SK-N-SH (cell line): ENCODE measurements at regions not wholly inside any gene's neighbourhood (a gene's known extent, or its start where the extent isn't known, plus 50 kb on each side); places are given as distances from the start of the nearest gene placed in this dataset.

Experiments used
- CTCF ChIA-PET: fragments of 300-600, 350-600 bp; formaldehyde crosslinking; extraction: SDS; loops from one replicate; lab custom pipeline; 2021; lab: Yijun Ruan, JAX
- POLR2A ChIA-PET: fragments of 350-600 bp; sonication (Branson Sonifier 250); formaldehyde crosslinking; extraction: SDS; loops from one replicate; lab custom pipeline; 2020; ENCODE audit warnings: antibody characterized with exemption, inconsistent platforms; lab: Yijun Ruan, JAX
- DNase-seq: peaks from one replicate; pipeline ENCODE4 v3.0.0; 2012
- H2AFZ ChIP-seq: fragments of 200-600 bp; sonication (generic); 2 replicates; pipeline ENCODE4 v1.8.1; 2016; ENCODE audit warnings: antibody characterized with exemption, mild to moderate bottlenecking, low read depth
- H3F3A ChIP-seq: fragments of 200-600 bp; sonication (generic); replicated peaks from 2 replicates; pipeline ENCODE3; 2016; ENCODE audit warnings: antibody characterized with exemption, mild to moderate bottlenecking; ENCODE audit not compliant: insufficient read depth
- H3K27ac ChIP-seq, 2 experiments: fragments of 200-500 bp in 1 of 2; fragments of 200-600 bp in 1 of 2; sonication (Bioruptor generic) in 1 of 2; sonication (generic), shearing (Covaris generic) in 1 of 2; 2 replicates each; pipeline versions ENCODE4 v1.5.1 to v1.6.1; 2014 to 2016; ENCODE audit warnings: low read depth in 2 of 2, inconsistent platforms in 1 of 2, low read length in 1 of 2, mild to moderate bottlenecking in 1 of 2, mixed read lengths in 1 of 2
- H3K27me3 ChIP-seq: fragments of 200-600 bp; sonication (generic), shearing (Covaris generic); 2 replicates; pipeline ENCODE4 v1.6.1; 2016; ENCODE audit warnings: mixed run types; ENCODE audit not compliant: insufficient read depth
- H3K36me3 ChIP-seq, 2 experiments: fragments of 200-500 bp in 1 of 2; fragments of 200-600 bp in 1 of 2; sonication (Bioruptor generic) in 1 of 2; sonication (generic) in 1 of 2; replicated peaks in 1 of 2; 2 replicates each; pipeline versions ENCODE3 to v1.5.1; 2014 to 2016; ENCODE audit warnings: low read length in 1 of 2, mild to moderate bottlenecking in 1 of 2; ENCODE audit not compliant: insufficient read depth in 2 of 2, control insufficient read depth in 1 of 2
- H3K4me1 ChIP-seq, 2 experiments: fragments of 200-500 bp in 1 of 2; fragments of 200-600 bp in 1 of 2; sonication (Bioruptor generic) in 1 of 2; sonication (generic), shearing (Covaris generic) in 1 of 2; 2 replicates each; pipeline versions ENCODE4 v1.5.1 to v1.6.1; 2014 to 2016; ENCODE audit warnings: low read depth in 1 of 2, low read length in 1 of 2, mixed run types in 1 of 2; ENCODE audit not compliant: insufficient read depth in 2 of 2, control insufficient read depth in 1 of 2
- H3K4me2 ChIP-seq: fragments of 200-600 bp; sonication (generic), shearing (Covaris generic); 2 replicates; pipeline ENCODE4 v1.6.1; 2017; ENCODE audit warnings: mixed run types
- H3K4me3 ChIP-seq, 2 experiments: fragments of 200-500 bp in 1 of 2; fragments of 200-600 bp in 1 of 2; sonication (Bioruptor generic) in 1 of 2; sonication (generic), shearing (Covaris generic) in 1 of 2; 2 replicates each; pipeline versions ENCODE4 v1.5.1 to v1.8.1; 2014 to 2016; ENCODE audit warnings: low read depth in 2 of 2, inconsistent platforms in 1 of 2, low read length in 1 of 2, mild to moderate bottlenecking in 1 of 2, mixed read lengths in 1 of 2, moderate library complexity in 1 of 2
- H3K79me2 ChIP-seq: fragments of 200-600 bp; sonication (generic); 2 replicates; pipeline ENCODE4 v1.8.1; 2017; ENCODE audit warnings: mild to moderate bottlenecking; ENCODE audit not compliant: insufficient read depth
- H3K9ac ChIP-seq: fragments of 200-600 bp; sonication (generic); 2 replicates; pipeline ENCODE4 v1.6.1; 2017; ENCODE audit warnings: mixed run types
- H3K9me2 ChIP-seq: fragments of 200-600 bp; sonication (generic); 2 replicates; pipeline ENCODE4 v1.6.1; 2017; ENCODE audit warnings: mixed run types
- H3K9me3 ChIP-seq: fragments of 200-600 bp; sonication (generic); 2 replicates; pipeline ENCODE4 v1.6.1; 2017; ENCODE audit warnings: mixed run types, mild to moderate bottlenecking, moderate library complexity
- H4K20me1 ChIP-seq: fragments of 200-600 bp; sonication (generic); 2 replicates; pipeline ENCODE4 v1.6.1; 2017; ENCODE audit warnings: mild to moderate bottlenecking, mixed run types; ENCODE audit not compliant: insufficient read depth
- CHD2 ChIP-seq: fragments of 150-350 bp; IDR thresholded peaks from 2 replicates; pipeline ENCODE4 v1.6.1; 2018; ENCODE audit warnings: low read length; ENCODE audit not compliant: partially characterized antibody
- IRF3 ChIP-seq: fragments of 150-350 bp; IDR thresholded peaks from 2 replicates; pipeline ENCODE4 v1.6.1; 2016; ENCODE audit warnings: mild to moderate bottlenecking, low read depth, low read length
- JUND ChIP-seq: IDR thresholded peaks from 2 replicates; pipeline ENCODE4 v1.4.0; 2012
- MXI1 ChIP-seq: IDR thresholded peaks from 2 replicates; pipeline ENCODE4 v1.6.1; 2012; ENCODE audit warnings: mild to moderate bottlenecking, low read depth, low read length, improper control_type of control experiment
- NFIC ChIP-seq: IDR thresholded peaks from 2 replicates; pipeline ENCODE4 v1.4.0; 2012; ENCODE audit warnings: borderline replicate concordance
- NRF1 ChIP-seq: IDR thresholded peaks from 2 replicates; pipeline ENCODE4 v1.6.1; 2012; ENCODE audit warnings: low read depth, mild to moderate bottlenecking, low read length
- PBX3 ChIP-seq: IDR thresholded peaks from 2 replicates; pipeline ENCODE4; 2012
- RCOR1 ChIP-seq: fragments of 150-350 bp; IDR thresholded peaks from 2 replicates; pipeline ENCODE4 v1.6.1; 2017; ENCODE audit warnings: antibody characterized with exemption, low read length
- REST ChIP-seq: IDR thresholded peaks from 2 replicates; pipeline ENCODE4 v1.6.1; 2012; ENCODE audit warnings: mild to moderate bottlenecking, low read depth, low read length, moderate library complexity
- RXRA ChIP-seq: IDR thresholded peaks from 2 replicates; pipeline ENCODE4 v1.4.0; 2012; ENCODE audit warnings: low read depth, mild to moderate bottlenecking, borderline replicate concordance
- YY1 ChIP-seq: IDR thresholded peaks from 2 replicates; pipeline ENCODE4 v1.4.0; 2012; ENCODE audit warnings: low read depth, mild to moderate bottlenecking
- WGBS: methylation state at CpG from one replicate; pipeline ENCODE4 v1.1.6; 2017; ENCODE audit warnings: low lambda C conversion rate; 5-methylcytosine and 5-hydroxymethylcytosine counted together
- TF ChIP-seq, protein P1 (sequence below): IDR thresholded peaks from 2 replicates; pipeline ENCODE4 v1.4.0; 2012; ENCODE audit warnings: low read depth
- TF ChIP-seq, protein P2 (sequence below): IDR thresholded peaks from 2 replicates; pipeline ENCODE4 v1.4.0; 2012; ENCODE audit warnings: low read depth, borderline replicate concordance

DNA sequence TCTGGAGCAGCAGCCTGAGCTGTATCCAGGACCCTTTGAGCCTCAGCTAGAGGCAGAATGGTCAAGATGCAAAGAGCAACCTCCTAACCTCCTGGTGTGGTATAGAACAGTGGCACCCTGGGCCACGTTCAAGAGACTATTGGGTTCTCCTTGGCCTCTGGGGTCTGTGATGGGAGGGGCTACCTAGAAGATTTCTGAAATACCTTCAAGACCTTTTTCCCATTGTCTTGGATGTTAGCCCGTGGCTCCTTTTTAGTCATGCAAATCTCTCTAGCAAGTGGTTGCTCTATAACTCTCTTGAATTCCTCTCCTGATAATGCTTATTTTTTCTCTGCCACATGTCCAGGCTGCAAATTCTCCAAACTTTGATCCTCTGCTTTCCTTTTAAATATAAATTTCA, 106.3 kb upstream of the SULT1C3 start:
- POLR2A ChIA-PET = no interaction called here
- H4K20me1 ChIP-seq = no peaks in the 10 kb centered on the region
- DNase-seq = no peak
- no peaks in the 10 kb centered on the region for H3K9me3 ChIP-seq
- H3K4me1 ChIP-seq = no peaks in the 10 kb centered on the region; a peak in 1 of 4 replicates
- H3K9ac ChIP-seq = no peak overlapping the region
- WGBS = 19% methylated on average over 2 of the region's 2 CpGs
- H3F3A ChIP-seq = no peaks in the 10 kb centered on the region
- no peak for TF ChIP-seq IRF3
- TF ChIP-seq RCOR1 = no peak
- TF ChIP-seq YY1 = no peak
- no peak for TF ChIP-seq NFIC
- no peak for TF ChIP-seq CHD2
- TF ChIP-seq RXRA = no peak
- no peak for TF ChIP-seq MXI1
- TF ChIP-seq, protein P1, sequence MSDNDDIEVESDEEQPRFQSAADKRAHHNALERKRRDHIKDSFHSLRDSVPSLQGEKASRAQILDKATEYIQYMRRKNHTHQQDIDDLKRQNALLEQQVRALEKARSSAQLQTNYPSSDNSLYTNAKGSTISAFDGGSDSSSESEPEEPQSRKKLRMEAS = no peak
- TF ChIP-seq PBX3 = no peak
- TF ChIP-seq NRF1 = no peak
- no peak for TF ChIP-seq REST
- TF ChIP-seq, protein P2, sequence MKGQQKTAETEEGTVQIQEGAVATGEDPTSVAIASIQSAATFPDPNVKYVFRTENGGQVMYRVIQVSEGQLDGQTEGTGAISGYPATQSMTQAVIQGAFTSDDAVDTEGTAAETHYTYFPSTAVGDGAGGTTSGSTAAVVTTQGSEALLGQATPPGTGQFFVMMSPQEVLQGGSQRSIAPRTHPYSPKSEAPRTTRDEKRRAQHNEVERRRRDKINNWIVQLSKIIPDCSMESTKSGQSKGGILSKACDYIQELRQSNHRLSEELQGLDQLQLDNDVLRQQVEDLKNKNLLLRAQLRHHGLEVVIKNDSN = no peak
- TF ChIP-seq JUND = no peak
- H3K4me2 ChIP-seq = no peak overlapping the region
- no peaks in the 10 kb centered on the region for H3K79me2 ChIP-seq
- H3K27me3 ChIP-seq = no peaks in the 10 kb centered on the region
- no peak overlapping the region for H3K4me3 ChIP-seq
- H3K36me3 ChIP-seq = no peaks in the 10 kb centered on the region
- CTCF ChIA-PET = interaction anchor here (0.7 kb wide), 1 partner anchor 10 kb away, joined by 3 read pairs; no protein-coding TSS in a partner anchor
- H3K27ac ChIP-seq = no peak overlapping the region
- H3K9me2 ChIP-seq = no peaks in the 10 kb centered on the region; the same call in 1 of the 2 replicates
- H2AFZ ChIP-seq = no peak overlapping the region
